Ovary (tissue), 3 donors: ENCODE measurements at regions not wholly inside any gene's neighbourhood (a gene's known extent, or its start where the extent isn't known, plus 50 kb on each side); places are given as distances from the start of the nearest gene placed in this dataset.

ENCODE experiments used
- CTCF ChIP-seq, 3 donors: fragments of 450-650 bp in 2 of 3; fragments of 200-600 bp in 1 of 3; IDR thresholded peaks; one replicate each; pipeline versions ENCODE4 v1.5.1 to v1.8.0; 2016 to 2022; ENCODE audit warnings: antibody characterized with exemption in 3 of 3, mild to moderate bottlenecking in 1 of 3
- POLR2A ChIP-seq: fragments of 450-650 bp; IDR thresholded peaks from one replicate; pipeline ENCODE4 v1.6.1; 2017; ENCODE audit warnings: antibody characterized with exemption, mild to moderate bottlenecking, moderate library complexity
- donor health status: DM: no; HTN: no; CAD: no.

- TF ChIP-seq CTCF (IDR thresholded peaks at IDR 0.05) (no peak), POLR2A (no peak)
Observed at GRCh38 chr4:105057370-105058105, 89.1 kb upstream of the TET2 start.
